GM12878 (cell line): ENCODE measurements at regions not wholly inside any gene's neighbourhood (a gene's known extent, or its start where the extent isn't known, plus 50 kb on each side); places are given as distances from the start of the nearest gene placed in this dataset.

ENCODE experiments used
- ATAC-seq: fragments of 200-7000 bp; cut with Tn5 transposase; 3 replicates; pipeline ENCODE4 v1.9.1; 2020; ENCODE audit warnings: mild to moderate bottlenecking, moderate library complexity
- BruUV-seq: library from RNA; stranded (reverse); fragments of 400-500 nt; replicated peaks from 2 replicates; lab custom pipeline; 2021; lab: Mats Ljungman, UMichigan
- CTCF ChIA-PET: fragments of 300-600 bp; sonication (Branson Sonifier 250); formaldehyde crosslinking; extraction: SDS; loops from one replicate; lab custom pipeline; 2021; ENCODE audit warnings: inconsistent platforms; lab: Yijun Ruan, JAX
- POLR2A ChIA-PET: fragments of 350-600 bp; formaldehyde crosslinking; extraction: SDS; loops from one replicate; lab custom pipeline; 2021; ENCODE audit warnings: inconsistent platforms; lab: Charles Lee
- RAD21 ChIA-PET: fragments of 300-600 bp; sonication (Branson Sonifier 250); formaldehyde crosslinking; loops from one replicate; lab custom pipeline; 2023; ENCODE audit warnings: antibody characterized with exemption; ENCODE audit not compliant: unreplicated experiment; lab: Charles Lee
- SMC1A ChIA-PET: fragments of 300-600 bp; sonication (Branson Sonifier 250); formaldehyde crosslinking; loops from one replicate; lab custom pipeline; 2023; ENCODE audit not compliant: unreplicated experiment, uncharacterized antibody; lab: Charles Lee
- DNase-seq: peaks from one replicate; pipeline ENCODE4 v3.0.0-alpha.2; 2011; ENCODE audit warnings: low read depth, low spot score
- FAIRE-seq: peaks from 3 replicates; lab custom pipeline; 2011; peaks lifted over from hg19 to GRCh38; lab: Jason Lieb, UNC
- H2AFZ ChIP-seq: 2 replicates; pipeline ENCODE4 v1.6.0; 2011; ENCODE audit warnings: low read depth, low read length, control low read depth; ENCODE audit not compliant: control insufficient read depth
- H3K27ac ChIP-seq: 2 replicates; pipeline ENCODE4 v1.5.1; 2011; ENCODE audit warnings: control low read depth; ENCODE audit not compliant: control insufficient read depth, insufficient read depth
- H3K27me3 ChIP-seq, 2 experiments: replicated peaks in 1 of 2; 2 replicates each; pipeline versions ENCODE4 v1.6.0 to v1.6.1; 2011; ENCODE audit warnings: low read length in 1 of 2; ENCODE audit not compliant: control insufficient read depth in 2 of 2, insufficient read depth in 2 of 2
- H3K36me3 ChIP-seq, 2 experiments: 2 replicates each; pipeline ENCODE4 v1.5.1; 2011; ENCODE audit warnings: low read length in 1 of 2; ENCODE audit not compliant: control insufficient read depth in 2 of 2, insufficient read depth in 2 of 2
- H3K4me1 ChIP-seq: 2 replicates; pipeline ENCODE4 v1.6.1; 2011; ENCODE audit warnings: mild to moderate bottlenecking, low read length, moderate library complexity, mixed read lengths; ENCODE audit not compliant: control insufficient read depth, insufficient read depth
- H3K4me2 ChIP-seq: 2 replicates; pipeline ENCODE4 v1.6.0; 2011; ENCODE audit warnings: control low read depth; ENCODE audit not compliant: control insufficient read depth, insufficient read depth
- H3K4me3 ChIP-seq: fragments of 200-600 bp; sonication (generic); 2 replicates; pipeline ENCODE4 v1.5.1; 2016
- H3K79me2 ChIP-seq: 2 replicates; pipeline ENCODE4 v1.6.0; 2011; ENCODE audit warnings: low read length; ENCODE audit not compliant: control insufficient read depth, insufficient read depth
- H3K9ac ChIP-seq: 2 replicates; pipeline ENCODE4 v1.8.0; 2011; ENCODE audit warnings: low read length, control low read depth, mixed read lengths; ENCODE audit not compliant: control insufficient read depth, insufficient read depth
- H3K9me3 ChIP-seq: replicated peaks from 3 replicates; pipeline ENCODE4 v1.5.1; 2011; ENCODE audit warnings: mild to moderate bottlenecking, low read length; ENCODE audit not compliant: control insufficient read depth, insufficient read depth
- H4K20me1 ChIP-seq: 2 replicates; pipeline ENCODE4 v1.6.0; 2011; ENCODE audit not compliant: control insufficient read depth, insufficient read depth
- ATF2 ChIP-seq: IDR thresholded peaks from 2 replicates; pipeline ENCODE4 v1.6.1; 2012; ENCODE audit warnings: low read length, inconsistent platforms
- CBX5 ChIP-seq: sonication (generic); IDR thresholded peaks from 2 replicates; pipeline ENCODE4 v1.6.1; 2016; ENCODE audit warnings: low read depth, moderate library complexity, mild to moderate bottlenecking, inconsistent platforms
- HDGF ChIP-seq: fragments of 450-650 bp; IDR thresholded peaks from 2 replicates; pipeline ENCODE4 v1.6.1; 2016; ENCODE audit warnings: antibody characterized with exemption
- MYB ChIP-seq: fragments of 150-350 bp; IDR thresholded peaks from 2 replicates; pipeline ENCODE4 v1.6.1; 2014; ENCODE audit warnings: mild to moderate bottlenecking, low read depth, low read length, borderline replicate concordance
- MYC ChIP-seq: IDR thresholded peaks from 2 replicates; pipeline ENCODE4 v1.6.1; 2011; ENCODE audit warnings: mild to moderate bottlenecking, low read length, moderate library complexity, inconsistent platforms; ENCODE audit not compliant: insufficient read depth, insufficient replicate concordance, insufficient read length, severe bottlenecking
- NFYB ChIP-seq: IDR thresholded peaks from 2 replicates; pipeline ENCODE4 v1.6.1; 2011; ENCODE audit warnings: low read depth, mild to moderate bottlenecking, low read length, improper control_type of control experiment, moderate library complexity; ENCODE audit not compliant: insufficient read depth
- POLR2AphosphoS2 ChIP-seq: IDR thresholded peaks from 2 replicates; pipeline ENCODE4 v1.6.1; 2011; ENCODE audit warnings: low read depth, mild to moderate bottlenecking, low read length, improper control_type of control experiment, moderate library complexity
- PRDM15 ChIP-seq: fragments of 450-650 bp; formaldehyde crosslinking; IDR thresholded peaks from 2 replicates; pipeline ENCODE4 v1.4.0; 2020; ENCODE audit warnings: mild to moderate bottlenecking, moderate library complexity
- SMC3 ChIP-seq: IDR thresholded peaks from 2 replicates; pipeline ENCODE4 v1.6.1; 2011; ENCODE audit warnings: low read length, improper control_type of control experiment, borderline replicate concordance
- TARDBP ChIP-seq: IDR thresholded peaks from 2 replicates; pipeline ENCODE4 v1.6.1; 2016; ENCODE audit warnings: borderline replicate concordance
- WGBS: methylation state at CpG from one replicate; pipeline ENCODE4 v1.1.6; 2016; ENCODE audit warnings: low lambda C conversion rate; ENCODE audit not compliant: insufficient replicate concordance, insufficient coverage; ENCODE audit errors: missing lambda C conversion rate; 5-methylcytosine and 5-hydroxymethylcytosine counted together
- in situ Hi-C: fragments of 300-500 bp; cut with MboI; formaldehyde crosslinking; loops from 9 replicates; pipeline ENCODE4 v1.14.3; 2018; ENCODE audit warnings: mixed read lengths
- intact Hi-C: fragments of 100-400 bp; cut with micrococcal nuclease; formaldehyde crosslinking; loops from one replicate; pipeline ENCODE4 v1.14.2; 2022; ENCODE audit not compliant: unreplicated experiment

- no peak overlapping the region for H3K27ac ChIP-seq
- ChIA-PET CTCF (no interaction called here), RAD21 (no interaction called here), SMC1A (interaction anchor here (1.1 kb wide), 1 partner anchor 24 kb away, joined by 3 read pairs; no protein-coding TSS in a partner anchor), POLR2A (no interaction called here)
- H3K4me1 ChIP-seq: no peaks in the 10 kb centered on the region
- in situ Hi-C loops: no loop called here
- no TSS peak for BruUV-seq
- TF ChIP-seq NFYB (no peak), HDGF (no peak), POLR2AphosphoS2 (no peak), MYB (no peak), MYC (no peak), CBX5 (no peak), ATF2 (no peak), SMC3 (no peak), TARDBP (no peak), PRDM15 (no peak)
- no peak overlapping the region for H2AFZ ChIP-seq
- DNase-seq (no peak), FAIRE-seq (no peak), ATAC-seq (no peak)
- no peak overlapping the region for H3K4me2 ChIP-seq
- intact Hi-C loops: no loop called here
- H3K27me3 ChIP-seq: no peaks in the 10 kb centered on the region
- H3K4me3 ChIP-seq: no peak overlapping the region
- H4K20me1 ChIP-seq: no peaks in the 10 kb centered on the region
- no peaks in the 10 kb centered on the region for H3K9me3 ChIP-seq
- no peak overlapping the region for H3K9ac ChIP-seq
- no peaks in the 10 kb centered on the region for H3K36me3 ChIP-seq
- H3K79me2 ChIP-seq: no peaks in the 10 kb centered on the region
- 0% methylated on average over 2 of the region's 2 CpGs for WGBS
These were observed 577.4 kb downstream of the HTR1B start for GRCh38 chr6:76885861-76886301.
